ENCODE measurements at regions not wholly inside any gene's neighbourhood (a gene's known extent, or its start where the extent isn't known, plus 50 kb on each side); places are given as distances from the start of the nearest gene placed in this dataset.

GRCh38 chr2:102986826-102987490 lies 225.1 kb downstream of the TMEM182 start:
- H3K36me3 Mint-ChIP-seq, result no peaks in the 10 kb centered on the region
- H3K9me3 Mint-ChIP-seq, result peaks cover 3% of the 10 kb centered on the region
- no peak for ATAC-seq
- H3K4me1 Mint-ChIP-seq, result no peaks in the 10 kb centered on the region
- no peak overlapping the region for H3K4me3 Mint-ChIP-seq
- no peak overlapping the region for H3K27ac Mint-ChIP-seq
- DNase-seq (ENCODE audit: low spot score in 2 of 2), result no peak

- H3K9me3 Mint-ChIP-seq, result peaks cover 3% of the 10 kb centered on the region
- no peak overlapping the region for H3K27ac Mint-ChIP-seq
- no peaks in the 10 kb centered on the region for H3K4me1 Mint-ChIP-seq
- no peak overlapping the region for H3K4me3 Mint-ChIP-seq
- DNase-seq (ENCODE audit: low spot score in 2 of 2) (no peak), ATAC-seq (no peak)
- H3K36me3 Mint-ChIP-seq, result no peaks in the 10 kb centered on the region
Measured at GRCh38 chr2:102992607-102993006, 230.8 kb downstream of the TMEM182 start.

GRCh38 chr2:102999958-103000357 lies 238.1 kb downstream of the TMEM182 start:
- ATAC-seq (no peak), DNase-seq (ENCODE audit: low spot score in 2 of 2) (no peak)
- Mint-ChIP-seq H3K4me3 (no peak overlapping the region), H3K27ac (no peak overlapping the region), H3K36me3 (no peaks in the 10 kb centered on the region), H3K4me1 (no peaks in the 10 kb centered on the region), H3K9me3 (peaks cover 7% of the 10 kb centered on the region)

GRCh38 chr2:103002954-103003353 lies 241.1 kb downstream of the TMEM182 start:
- no peak for ATAC-seq
- H3K36me3 Mint-ChIP-seq, result no peaks in the 10 kb centered on the region
- H3K4me1 Mint-ChIP-seq, result no peaks in the 10 kb centered on the region
- H3K27ac Mint-ChIP-seq, result no peak overlapping the region
- DNase-seq (ENCODE audit: low spot score in 2 of 2), result no peak
- no peak overlapping the region for H3K4me3 Mint-ChIP-seq
- H3K9me3 Mint-ChIP-seq, result peaks cover 4% of the 10 kb centered on the region

- no peak overlapping the region for H3K4me3 Mint-ChIP-seq
- ATAC-seq (no peak), DNase-seq (ENCODE audit: low spot score in 2 of 2) (no peak)
- no peaks in the 10 kb centered on the region for H3K36me3 Mint-ChIP-seq
- H3K27ac Mint-ChIP-seq, result no peak overlapping the region
- no peaks in the 10 kb centered on the region for H3K4me1 Mint-ChIP-seq
- H3K9me3 Mint-ChIP-seq, result peaks cover 4% of the 10 kb centered on the region
Measured at GRCh38 chr2:103003750-103004260, 242.0 kb downstream of the TMEM182 start.

- Mint-ChIP-seq H3K4me1 (no peaks in the 10 kb centered on the region), H3K36me3 (no peaks in the 10 kb centered on the region), H3K4me3 (no peak overlapping the region), H3K27ac (no peak overlapping the region), H3K9me3 (peaks cover 4% of the 10 kb centered on the region)
- ATAC-seq, result no peak
- DNase-seq (ENCODE audit: low spot score in 2 of 2), result no peak
Measured at GRCh38 chr2:103004426-103004942, 242.7 kb downstream of the TMEM182 start.

GRCh38 chr2:103005393-103005792 lies 243.6 kb downstream of the TMEM182 start:
- Mint-ChIP-seq H3K9me3 (peaks cover 4% of the 10 kb centered on the region), H3K4me3 (no peak overlapping the region), H3K36me3 (no peaks in the 10 kb centered on the region), H3K27ac (no peak overlapping the region), H3K4me1 (no peaks in the 10 kb centered on the region)
- ATAC-seq (no peak), DNase-seq (ENCODE audit: low spot score in 2 of 2) (no peak)

- H3K4me1 Mint-ChIP-seq, result no peaks in the 10 kb centered on the region
Measured at GRCh38 chr2:103007086-103007485, 245.3 kb downstream of the TMEM182 start.

GRCh38 chr2:103008586-103008985 lies 246.8 kb downstream of the TMEM182 start:
- no peak for ATAC-seq
- H3K9me3 Mint-ChIP-seq, result peaks cover 6% of the 10 kb centered on the region
- DNase-seq (ENCODE audit: low spot score in 2 of 2), result no peak
- no peaks in the 10 kb centered on the region for H3K4me1 Mint-ChIP-seq
- H3K27ac Mint-ChIP-seq, result no peak overlapping the region
- no peaks in the 10 kb centered on the region for H3K36me3 Mint-ChIP-seq
- H3K4me3 Mint-ChIP-seq, result no peak overlapping the region

More at GRCh38 chr2:103007086-103007485, 245.3 kb downstream of the TMEM182 start:
- Mint-ChIP-seq H3K27ac (no peak overlapping the region), H3K4me3 (no peak overlapping the region), H3K9me3 (peaks cover 7% of the 10 kb centered on the region), H3K36me3 (no peaks in the 10 kb centered on the region)
- no peak for DNase-seq (ENCODE audit: low spot score in 2 of 2)
- no peak for ATAC-seq

- Mint-ChIP-seq H3K27ac (no peak overlapping the region), H3K4me3 (no peak overlapping the region), H3K4me1 (no peaks in the 10 kb centered on the region), H3K9me3 (peaks cover 6% of the 10 kb centered on the region), H3K36me3 (no peaks in the 10 kb centered on the region)
- no peak for DNase-seq (ENCODE audit: low spot score in 2 of 2)
- ATAC-seq, result no peak
Measured at GRCh38 chr2:103009871-103010270, 248.0 kb downstream of the TMEM182 start.

- Mint-ChIP-seq H3K4me1 (no peaks in the 10 kb centered on the region), H3K9me3 (peaks cover 6% of the 10 kb centered on the region), H3K36me3 (no peaks in the 10 kb centered on the region), H3K4me3 (no peak overlapping the region), H3K27ac (no peak overlapping the region)
- no peak for DNase-seq (ENCODE audit: low spot score in 2 of 2)
- ATAC-seq, result no peak
Measured at GRCh38 chr2:103010306-103010705, 248.5 kb downstream of the TMEM182 start.

GRCh38 chr2:103010751-103011150 lies 248.9 kb downstream of the TMEM182 start:
- no peak overlapping the region for H3K4me3 Mint-ChIP-seq
- no peak for ATAC-seq

GRCh38 chr2:103012590-103012989 lies 250.8 kb downstream of the TMEM182 start:
- H3K9me3 Mint-ChIP-seq, result peaks cover 6% of the 10 kb centered on the region
- ATAC-seq (no peak), DNase-seq (ENCODE audit: low spot score in 2 of 2) (no peak)
- H3K27ac Mint-ChIP-seq, result no peak overlapping the region
- no peak overlapping the region for H3K4me3 Mint-ChIP-seq
- no peaks in the 10 kb centered on the region for H3K4me1 Mint-ChIP-seq
- H3K36me3 Mint-ChIP-seq, result no peaks in the 10 kb centered on the region

More at GRCh38 chr2:103010751-103011150, 248.9 kb downstream of the TMEM182 start:
- H3K4me1 Mint-ChIP-seq, result no peaks in the 10 kb centered on the region
- H3K27ac Mint-ChIP-seq, result no peak overlapping the region
- H3K36me3 Mint-ChIP-seq, result no peaks in the 10 kb centered on the region
- DNase-seq (ENCODE audit: low spot score in 2 of 2), result no peak
- peaks cover 6% of the 10 kb centered on the region for H3K9me3 Mint-ChIP-seq

- no peak for ATAC-seq
- no peak for DNase-seq (ENCODE audit: low spot score in 2 of 2)
- Mint-ChIP-seq H3K36me3 (no peaks in the 10 kb centered on the region), H3K4me3 (no peak overlapping the region), H3K27ac (no peak overlapping the region), H3K4me1 (no peaks in the 10 kb centered on the region), H3K9me3 (peaks cover 12% of the 10 kb centered on the region)
Measured at GRCh38 chr2:103025056-103025455, 263.2 kb downstream of the TMEM182 start.

GRCh38 chr2:103028181-103028580 lies 266.4 kb downstream of the TMEM182 start:
- Mint-ChIP-seq H3K27ac (no peak overlapping the region), H3K9me3 (peaks cover 15% of the 10 kb centered on the region), H3K4me3 (no peak overlapping the region), H3K36me3 (no peaks in the 10 kb centered on the region), H3K4me1 (no peaks in the 10 kb centered on the region)
- DNase-seq (ENCODE audit: low spot score in 2 of 2) (no peak), ATAC-seq (no peak)
